Loucy (cell line): ENCODE measurements at regions not wholly inside any gene's neighbourhood (a gene's known extent, or its start where the extent isn't known, plus 50 kb on each side); places are given as distances from the start of the nearest gene placed in this dataset.

ENCODE experiments used
- H2AFZ ChIP-seq: fragments of 200-600 bp; sonication (generic); 2 replicates; pipeline ENCODE4 v1.6.0; 2016; ENCODE audit warnings: antibody characterized with exemption, mild to moderate bottlenecking, low read length, moderate library complexity
- H3F3A ChIP-seq: fragments of 200-600 bp; 2 replicates; pipeline ENCODE4 v1.6.0; 2016; ENCODE audit warnings: antibody characterized with exemption, low read depth, mild to moderate bottlenecking
- H3K27me3 ChIP-seq: fragments of 200-600 bp; sonication (generic); 2 replicates; pipeline ENCODE4 v1.6.1; 2014; ENCODE audit warnings: low read length, mild to moderate bottlenecking; ENCODE audit not compliant: insufficient read depth, poor library complexity, severe bottlenecking
- H3K36me3 ChIP-seq: fragments of 200-600 bp; sonication (generic); 2 replicates; pipeline ENCODE4 v1.6.1; 2016; ENCODE audit warnings: low read length; ENCODE audit not compliant: insufficient read depth
- H3K4me1 ChIP-seq: fragments of 200-600 bp; sonication (generic); 2 replicates; pipeline ENCODE4 v1.5.1; 2014; ENCODE audit warnings: low read length, mild to moderate bottlenecking; ENCODE audit not compliant: insufficient read depth, poor library complexity, severe bottlenecking
- H3K4me2 ChIP-seq: fragments of 200-600 bp; sonication (generic); 2 replicates; pipeline ENCODE4 v1.6.0; 2014; ENCODE audit warnings: antibody characterized with exemption, low read length, low read depth, mild to moderate bottlenecking; ENCODE audit not compliant: poor library complexity, severe bottlenecking
- H3K4me3 ChIP-seq: fragments of 200-600 bp; sonication (generic); 2 replicates; pipeline ENCODE4 v1.5.1; 2014; ENCODE audit warnings: low read length, mild to moderate bottlenecking, mixed read lengths; ENCODE audit not compliant: poor library complexity, severe bottlenecking
- H3K79me2 ChIP-seq: fragments of 200-600 bp; sonication (generic); 2 replicates; pipeline ENCODE4 v1.6.1; 2014; ENCODE audit warnings: low read length; ENCODE audit not compliant: insufficient read depth
- H3K9ac ChIP-seq: fragments of 200-600 bp; sonication (generic); 2 replicates; pipeline ENCODE4 v1.6.0; 2014; ENCODE audit warnings: mild to moderate bottlenecking, low read depth, low read length, moderate library complexity; ENCODE audit not compliant: poor library complexity, severe bottlenecking
- H3K9me2 ChIP-seq: fragments of 200-600 bp; sonication (generic); replicated peaks from 2 replicates; pipeline ENCODE4 v1.6.1; 2016; ENCODE audit warnings: low read depth, low read length, mixed read lengths
- H3K9me3 ChIP-seq: fragments of 200-600 bp; sonication (generic); 2 replicates; pipeline ENCODE4 v1.6.1; 2014; ENCODE audit warnings: mild to moderate bottlenecking, antibody characterized with exemption, low read length, low read depth; ENCODE audit not compliant: insufficient read depth
- H4K20me1 ChIP-seq: fragments of 200-600 bp; sonication (generic); 2 replicates; pipeline ENCODE4 v1.6.0; 2014; ENCODE audit warnings: antibody characterized with exemption, low read length, mild to moderate bottlenecking; ENCODE audit not compliant: insufficient read depth, poor library complexity, severe bottlenecking
- EZH2phosphoT487 ChIP-seq: fragments of 200-600 bp; IDR thresholded peaks from 2 replicates; pipeline ENCODE4 v1.6.1; 2018; ENCODE audit warnings: antibody characterized with exemption, mild to moderate bottlenecking, moderate library complexity, borderline replicate concordance
- TF ChIP-seq, protein P1 (sequence below): fragments of 200-600 bp; sonication (generic); conservative IDR thresholded peaks from 2 replicates; pipeline ENCODE4 v1.5.1; 2014; ENCODE audit warnings: mild to moderate bottlenecking, antibody characterized with exemption, low read length

- H3K4me3 ChIP-seq = no peak overlapping the region
- H2AFZ ChIP-seq = no peak overlapping the region
- H3K9me2 ChIP-seq = no peaks in the 10 kb centered on the region
- TF ChIP-seq, protein P1, sequence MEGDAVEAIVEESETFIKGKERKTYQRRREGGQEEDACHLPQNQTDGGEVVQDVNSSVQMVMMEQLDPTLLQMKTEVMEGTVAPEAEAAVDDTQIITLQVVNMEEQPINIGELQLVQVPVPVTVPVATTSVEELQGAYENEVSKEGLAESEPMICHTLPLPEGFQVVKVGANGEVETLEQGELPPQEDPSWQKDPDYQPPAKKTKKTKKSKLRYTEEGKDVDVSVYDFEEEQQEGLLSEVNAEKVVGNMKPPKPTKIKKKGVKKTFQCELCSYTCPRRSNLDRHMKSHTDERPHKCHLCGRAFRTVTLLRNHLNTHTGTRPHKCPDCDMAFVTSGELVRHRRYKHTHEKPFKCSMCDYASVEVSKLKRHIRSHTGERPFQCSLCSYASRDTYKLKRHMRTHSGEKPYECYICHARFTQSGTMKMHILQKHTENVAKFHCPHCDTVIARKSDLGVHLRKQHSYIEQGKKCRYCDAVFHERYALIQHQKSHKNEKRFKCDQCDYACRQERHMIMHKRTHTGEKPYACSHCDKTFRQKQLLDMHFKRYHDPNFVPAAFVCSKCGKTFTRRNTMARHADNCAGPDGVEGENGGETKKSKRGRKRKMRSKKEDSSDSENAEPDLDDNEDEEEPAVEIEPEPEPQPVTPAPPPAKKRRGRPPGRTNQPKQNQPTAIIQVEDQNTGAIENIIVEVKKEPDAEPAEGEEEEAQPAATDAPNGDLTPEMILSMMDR = no peak
- no peak for TF ChIP-seq EZH2phosphoT487
- no peaks in the 10 kb centered on the region for H4K20me1 ChIP-seq
- H3K4me2 ChIP-seq = no peak overlapping the region
- no peaks in the 10 kb centered on the region for H3F3A ChIP-seq
- no peaks in the 10 kb centered on the region for H3K27me3 ChIP-seq
- H3K36me3 ChIP-seq = no peaks in the 10 kb centered on the region
- no peaks in the 10 kb centered on the region for H3K79me2 ChIP-seq
- H3K4me1 ChIP-seq = no peaks in the 10 kb centered on the region
- H3K9me3 ChIP-seq = peaks cover 3% of the 10 kb centered on the region; the same call in 1 of the 2 replicates
- no peak overlapping the region for H3K9ac ChIP-seq
These were observed 155.9 kb upstream of the CENPE start for GRCh38 chr4:103354006-103354405.

DNA sequence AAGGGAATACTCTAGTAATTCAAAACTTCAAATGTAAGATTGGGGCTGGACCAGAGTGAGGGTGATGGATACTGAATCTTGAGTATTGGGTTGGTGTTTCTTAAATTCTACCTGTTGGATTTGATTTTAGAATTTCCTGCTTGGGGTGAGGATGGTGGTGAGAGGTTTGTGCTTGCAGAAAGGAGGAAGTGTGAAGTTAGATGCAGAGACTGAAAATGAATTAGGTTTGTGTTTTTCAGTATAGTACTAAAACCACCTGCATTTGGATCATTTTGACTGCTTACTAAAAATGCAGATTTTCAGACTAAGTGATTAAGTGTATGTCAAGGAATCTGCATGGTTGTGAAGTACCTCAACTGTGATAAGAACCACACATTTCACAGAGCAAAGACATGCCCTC is 131.5 kb upstream of the CENPE start:
- Histone ChIP-seq H4K20me1 (no peaks in the 10 kb centered on the region), H3K36me3 (no peaks in the 10 kb centered on the region), H3K4me1 (no peaks in the 10 kb centered on the region), H3K9me2 (no peaks in the 10 kb centered on the region), H3K79me2 (no peaks in the 10 kb centered on the region), H3K27me3 (no peaks in the 10 kb centered on the region), H3K9me3 (no peaks in the 10 kb centered on the region), H3F3A (no peaks in the 10 kb centered on the region), H3K9ac (no peak overlapping the region), H3K4me3 (no peak overlapping the region), H2AFZ (no peak overlapping the region), H3K4me2 (no peak overlapping the region)
- TF ChIP-seq, protein P1 = no peak
- TF ChIP-seq EZH2phosphoT487 = no peak

- Histone ChIP-seq H3K9ac (no peak overlapping the region), H3K9me3 (no peaks in the 10 kb centered on the region), H3K4me3 (no peak overlapping the region), H3K4me1 (no peaks in the 10 kb centered on the region), H3F3A (no peaks in the 10 kb centered on the region), H3K4me2 (no peak overlapping the region), H3K9me2 (no peaks in the 10 kb centered on the region), H3K79me2 (no peaks in the 10 kb centered on the region), H2AFZ (no peak overlapping the region), H3K27me3 (no peaks in the 10 kb centered on the region), H3K36me3 (no peaks in the 10 kb centered on the region), H4K20me1 (no peaks in the 10 kb centered on the region)
- TF ChIP-seq, protein P1 = no peak
- TF ChIP-seq EZH2phosphoT487 = no peak
These were observed 126.7 kb upstream of the CENPE start for GRCh38 chr4:103324811-103325210.
